Right lobe of liver (tissue), 6 donors: ENCODE measurements at regions not wholly inside any gene's neighbourhood (a gene's known extent, or its start where the extent isn't known, plus 50 kb on each side); places are given as distances from the start of the nearest gene placed in this dataset.
A peak's percentile ranks its signal among the peaks of the same experiment; 100 is the strongest.

Experiments
- ATAC-seq, 4 donors: fragments of 200-7000 bp; cut with Tn5 transposase; one replicate each; pipeline ENCODE4 v1.9.1; 2020; ENCODE audit warnings: mild to moderate bottlenecking in 4 of 4, moderate library complexity in 4 of 4
- DNase-seq, 3 donors: peaks; one replicate each; pipeline ENCODE4 v3.0.0-alpha.2; 2020
- H3K27ac ChIP-seq, 3 donors: fragments of 200-600 bp; one replicate each; pipeline ENCODE4 v1.8.0; 2022
- H3K27me3 ChIP-seq, 2 donors: fragments of 200-600 bp; one replicate each; pipeline ENCODE4 v1.8.0; 2022
- H3K36me3 ChIP-seq, 4 donors: fragments of 200-600 bp; sonication (generic) in 1 of 4; one replicate each; pipeline versions ENCODE4 v1.5.1 to v1.8.0; 2017 to 2022; ENCODE audit warnings: control low read depth in 1 of 4
- H3K4me1 ChIP-seq, 4 donors: fragments of 200-600 bp; sonication (generic) in 1 of 4; one replicate each; pipeline versions ENCODE4 v1.5.1 to v1.8.0; 2017 to 2022; ENCODE audit warnings: control low read depth in 1 of 4
- H3K4me3 ChIP-seq, 3 donors: fragments of 200-600 bp; one replicate each; pipeline ENCODE4 v1.8.0; 2022
- H3K9me3 ChIP-seq, 4 donors: fragments of 200-600 bp; sonication (generic) in 1 of 4; one replicate each; pipeline versions ENCODE4 v1.5.1 to v1.8.0; 2017 to 2022; ENCODE audit warnings: control low read depth in 1 of 4
- CTCF ChIP-seq, 4 donors: fragments of 200-600 bp in 3 of 4; fragments of 450-650 bp in 1 of 4; IDR thresholded peaks; one replicate each; pipeline versions ENCODE4 v1.5.1 to v1.8.0; 2016 to 2022; ENCODE audit warnings: antibody characterized with exemption in 4 of 4, mild to moderate bottlenecking in 2 of 4
- POLR2A ChIP-seq: fragments of 450-650 bp; IDR thresholded peaks from one replicate; pipeline ENCODE4 v1.6.1; 2017; ENCODE audit warnings: antibody characterized with exemption, mild to moderate bottlenecking
- WGBS: methylation state at CpG from one replicate; pipeline ENCODE4 v1.1.6; 2018; ENCODE audit warnings: low coverage, low lambda C conversion rate; ENCODE audit not compliant: insufficient coverage; ENCODE audit errors: missing lambda C conversion rate; 5-methylcytosine and 5-hydroxymethylcytosine counted together
- intact Hi-C, 2 donors: fragments of 100-400 bp; cut with DNase I; formaldehyde crosslinking; loops; one replicate each; pipeline versions ENCODE4 v1.11.2 to v1.14.1; 2022
- donor health status: DM: no; HTN: yes; CAD: no.
- donor health status: DM: no; HTN: no; CAD: no.
- donor health status: DM: no; HTN: no; CAD: no.
- donor health status: DM: no; HTN: yes; CAD: no.
- donor health status: DM: no; HTN: yes; CAD: no.

DNA sequence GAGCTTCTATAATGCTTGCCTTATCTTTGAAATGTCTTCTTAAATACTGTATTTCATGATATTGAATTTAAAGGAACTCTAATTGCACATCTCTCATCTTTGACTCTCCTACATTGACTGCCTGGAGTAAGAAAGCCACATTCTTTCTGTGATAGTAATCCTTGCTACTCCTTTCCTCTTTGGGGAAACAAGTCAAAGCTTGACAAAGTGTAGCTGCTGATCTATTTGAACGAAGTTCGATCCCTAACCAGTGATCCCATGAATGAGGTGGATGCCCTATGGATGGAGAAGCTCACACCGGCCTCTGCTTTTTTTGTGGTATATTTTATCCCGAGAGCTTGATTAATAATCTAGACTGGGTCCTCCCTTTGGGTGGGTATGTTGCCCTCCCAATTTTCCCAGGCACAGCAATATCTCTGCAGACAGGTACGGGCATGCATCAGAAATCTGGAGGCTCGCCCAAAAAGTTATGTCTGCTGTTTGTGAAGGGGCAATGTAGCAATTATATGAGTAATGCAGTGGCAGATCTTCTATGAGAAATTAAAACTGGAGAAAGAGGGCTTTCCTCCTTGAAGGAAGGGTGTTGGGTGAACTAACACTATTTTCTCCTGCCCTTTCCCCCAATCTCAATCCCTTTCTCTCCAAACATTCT, 163.0 kb upstream of the FRMD6 start:
- Histone ChIP-seq H3K9me3 (no peaks in the 10 kb centered on the region), H3K4me1 (no peaks in the 10 kb centered on the region), H3K27me3 (no peaks in the 10 kb centered on the region), H3K4me3 (no peak overlapping the region), H3K36me3 (no peaks in the 10 kb centered on the region), H3K27ac (no peak overlapping the region)
- DNase-seq (no peak), ATAC-seq (no peak)
- 85% methylated on average over 6 of the region's 6 CpGs for WGBS
- no peak for TF ChIP-seq CTCF (IDR thresholded peaks at IDR 0.05)
- no peak for TF ChIP-seq POLR2A
- intact Hi-C loops, result no loop called here

DNA sequence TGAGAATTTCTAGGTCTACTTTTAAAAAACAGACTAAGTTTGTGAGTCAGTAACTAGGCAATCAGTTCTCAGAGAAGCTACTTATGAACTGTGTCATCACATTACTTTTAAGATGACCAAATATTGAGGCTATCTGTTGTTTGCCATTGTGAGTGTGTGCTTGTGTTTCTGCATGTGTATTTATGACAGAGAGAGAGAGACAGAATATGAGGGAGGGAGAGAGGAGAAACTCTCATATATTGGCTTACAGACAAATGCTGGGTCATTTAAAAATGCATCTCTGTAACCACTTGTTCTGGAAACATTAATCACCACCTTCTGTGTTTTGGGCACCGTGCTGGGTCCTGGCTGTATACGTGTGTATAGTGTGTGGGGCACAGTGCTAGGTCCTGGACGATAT, 161.5 kb upstream of the FRMD6 start:
- Histone ChIP-seq H3K9me3 (no peaks in the 10 kb centered on the region), H3K4me3 (no peak overlapping the region), H3K27me3 (no peaks in the 10 kb centered on the region), H3K4me1 (no peaks in the 10 kb centered on the region), H3K27ac (no peak overlapping the region), H3K36me3 (no peaks in the 10 kb centered on the region)
- WGBS, result 72% methylated on average over 3 of the region's 3 CpGs
- no peak for DNase-seq
- intact Hi-C loops, result no loop called here
- no peak for TF ChIP-seq POLR2A
- no peak for TF ChIP-seq CTCF (IDR thresholded peaks at IDR 0.05)
- ATAC-seq, result no peak

DNA sequence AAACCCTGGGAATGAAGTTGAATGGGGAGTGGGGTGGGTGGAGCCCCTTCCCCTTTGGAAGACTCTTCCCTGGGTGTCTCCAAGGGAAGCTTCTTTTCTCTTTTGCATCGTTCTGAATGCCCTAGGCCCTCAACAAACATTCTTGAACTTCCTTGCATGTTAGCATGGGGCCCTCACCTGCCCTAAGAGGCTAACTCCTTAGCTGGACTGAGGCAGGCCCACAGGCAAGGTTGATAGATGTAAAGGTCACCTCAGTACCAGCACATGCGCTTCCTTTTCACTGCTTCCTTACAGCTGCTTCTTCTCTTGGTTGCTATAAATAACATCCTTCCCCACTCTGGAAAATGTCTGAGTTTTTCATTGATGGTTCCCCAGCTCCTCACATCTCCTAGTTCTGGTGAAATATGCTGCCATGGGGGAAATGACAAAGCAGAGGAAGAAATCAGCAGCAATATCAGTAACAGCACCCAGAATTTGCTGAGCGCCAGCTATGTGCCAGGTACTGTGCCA, 160.6 kb upstream of the FRMD6 start:
- 77% methylated on average over 2 of the region's 3 CpGs for WGBS

GRCh38 chr14:51491776-51492175, 159.9 kb upstream of the FRMD6 start:
- no peaks in the 10 kb centered on the region for H3K36me3 ChIP-seq
- ATAC-seq (peak in 1 of 4 donors; percentile 14), DNase-seq (no peak)
- 50% methylated on average over 2 of the region's 3 CpGs for WGBS
- intact Hi-C loops, result no loop called here
- H3K4me1 ChIP-seq, result no peaks in the 10 kb centered on the region
- no peaks in the 10 kb centered on the region for H3K9me3 ChIP-seq
- no peaks in the 10 kb centered on the region for H3K27me3 ChIP-seq
- no peak overlapping the region for H3K27ac ChIP-seq
- TF ChIP-seq POLR2A, result no peak
- no peak for TF ChIP-seq CTCF (IDR thresholded peaks at IDR 0.05)
- H3K4me3 ChIP-seq, result no peak overlapping the region

More for the DNA sequence above, 160.6 kb upstream of the FRMD6 start:
- Histone ChIP-seq H3K4me3 (no peak overlapping the region), H3K9me3 (no peaks in the 10 kb centered on the region), H3K36me3 (no peaks in the 10 kb centered on the region), H3K4me1 (no peaks in the 10 kb centered on the region), H3K27ac (no peak overlapping the region), H3K27me3 (no peaks in the 10 kb centered on the region)
- ATAC-seq (no peak), DNase-seq (no peak)
- TF ChIP-seq POLR2A, result no peak
- intact Hi-C loops, result no loop called here

DNA sequence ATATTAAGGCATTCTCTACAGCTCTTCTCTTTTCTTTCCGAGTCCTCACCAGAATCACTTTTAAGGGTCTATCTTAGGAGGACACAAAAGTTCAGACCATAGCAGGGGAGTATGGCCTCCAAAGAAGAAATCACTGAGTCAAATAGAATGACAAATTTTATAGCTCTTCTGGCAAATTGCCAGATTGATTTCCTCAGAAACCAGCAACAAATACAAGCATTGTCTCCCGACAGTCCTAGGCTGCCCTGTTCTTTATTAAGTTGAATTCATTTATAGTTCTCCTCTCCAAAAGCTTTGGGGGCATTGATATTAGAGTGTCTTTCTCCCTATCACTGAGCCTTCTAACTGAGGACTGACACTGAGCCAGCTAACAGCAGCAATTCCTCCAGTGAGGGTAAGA, 156.4 kb upstream of the FRMD6 start:
- Histone ChIP-seq H3K27ac (no peak overlapping the region), H3K9me3 (no peaks in the 10 kb centered on the region), H3K4me1 (peaks cover 0 to 14% (median 0%) of the 10 kb centered on the region in 4 donors), H3K4me3 (no peak overlapping the region), H3K36me3 (no peaks in the 10 kb centered on the region), H3K27me3 (no peaks in the 10 kb centered on the region)
- 85% methylated on average over 2 of the region's 2 CpGs for WGBS
- ATAC-seq (no peak), DNase-seq (no peak)
- TF ChIP-seq CTCF (IDR thresholded peaks at IDR 0.05), result no peak
- no peak for TF ChIP-seq POLR2A
- intact Hi-C loops, result no loop called here
